SH-SY5Y (cell line): ENCODE measurements at regions not wholly inside any gene's neighbourhood (a gene's known extent, or its start where the extent isn't known, plus 50 kb on each side); places are given as distances from the start of the nearest gene placed in this dataset.

Experiments used
- GATA2 ChIP-seq: IDR thresholded peaks from 2 replicates; pipeline ENCODE4 v1.6.1; 2011; ENCODE audit warnings: mild to moderate bottlenecking, low read depth, low read length
- GATA3 ChIP-seq: IDR thresholded peaks from 2 replicates; pipeline ENCODE4 v1.6.1; 2011; ENCODE audit warnings: low read depth, mild to moderate bottlenecking, low read length, moderate library complexity

DNA sequence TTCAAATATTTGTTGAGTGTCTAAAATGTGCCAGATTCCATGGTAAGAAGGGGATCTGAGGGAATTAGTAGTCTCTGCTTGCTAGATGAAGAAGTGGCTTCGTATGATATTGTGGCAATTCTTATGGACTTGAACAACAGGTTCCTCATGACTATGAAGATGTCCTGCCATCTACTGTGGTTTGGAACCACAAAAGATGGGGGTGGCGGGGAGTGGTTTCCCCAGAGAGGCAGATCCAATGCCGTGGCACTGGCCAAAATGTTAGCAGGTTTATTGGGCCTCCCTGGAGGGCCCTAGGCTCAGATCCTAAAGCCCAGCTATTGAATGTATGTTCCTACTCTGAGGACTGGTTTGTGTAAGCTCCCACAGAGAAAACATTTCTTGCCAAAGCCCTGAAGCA, 120.8 kb downstream of the RGS2 start:
- no peak for TF ChIP-seq GATA3
- TF ChIP-seq GATA2, result no peak

DNA sequence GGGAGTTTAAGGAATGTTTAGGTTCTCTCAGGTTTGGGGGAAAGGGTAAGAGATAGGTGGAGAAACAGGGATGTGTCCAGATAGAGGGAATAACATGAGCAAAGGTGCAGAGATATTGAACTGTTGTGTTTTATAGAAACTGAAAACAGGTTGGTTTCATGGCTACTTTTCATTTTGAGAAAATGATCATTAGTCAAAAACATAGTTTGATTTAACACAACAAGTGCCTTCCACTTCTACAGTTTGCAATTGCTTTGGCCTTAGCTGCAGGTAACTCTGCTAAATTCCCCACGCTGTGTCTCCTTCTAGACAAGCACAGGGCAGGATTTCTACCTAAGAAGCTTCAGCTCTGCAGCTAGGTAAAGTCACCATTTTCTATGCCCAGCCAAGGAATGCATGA, 124.9 kb downstream of the RGS2 start:
- TF ChIP-seq GATA3 (no peak), GATA2 (no peak)

DNA sequence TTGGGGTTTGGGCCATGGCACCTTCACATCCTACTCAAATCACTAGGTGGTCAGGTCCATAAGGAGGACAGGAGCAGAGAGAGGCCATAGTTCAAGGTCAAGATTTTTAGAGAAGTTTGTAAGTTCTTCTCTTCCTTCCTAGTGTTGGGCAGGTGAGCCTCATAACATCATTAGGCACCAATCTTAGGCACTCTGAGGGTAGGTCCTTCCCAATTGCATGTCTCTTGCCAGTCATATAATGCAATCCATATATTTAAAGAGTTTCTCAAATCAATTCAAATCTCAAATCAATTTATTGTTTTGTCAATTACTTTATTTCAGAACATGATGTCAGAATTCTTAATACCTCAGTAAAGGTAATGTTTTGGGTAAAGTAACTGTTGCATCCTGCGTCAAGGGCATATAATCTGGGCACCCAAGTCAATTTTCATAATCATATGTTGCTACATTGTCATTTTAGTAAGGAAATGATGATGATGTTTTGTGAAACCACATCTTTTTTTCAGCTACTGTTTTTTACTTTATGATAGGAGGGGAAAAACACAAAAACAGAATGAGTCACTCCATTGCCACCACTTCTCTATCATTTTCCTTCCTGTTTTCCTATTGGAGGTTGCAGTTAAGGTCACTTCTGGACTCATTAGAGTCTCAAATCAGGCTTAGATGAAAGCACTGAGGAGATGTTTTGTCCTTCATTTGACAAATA, 122.7 kb downstream of the UCHL5 start:
- no peak for TF ChIP-seq GATA2
- no peak for TF ChIP-seq GATA3

DNA sequence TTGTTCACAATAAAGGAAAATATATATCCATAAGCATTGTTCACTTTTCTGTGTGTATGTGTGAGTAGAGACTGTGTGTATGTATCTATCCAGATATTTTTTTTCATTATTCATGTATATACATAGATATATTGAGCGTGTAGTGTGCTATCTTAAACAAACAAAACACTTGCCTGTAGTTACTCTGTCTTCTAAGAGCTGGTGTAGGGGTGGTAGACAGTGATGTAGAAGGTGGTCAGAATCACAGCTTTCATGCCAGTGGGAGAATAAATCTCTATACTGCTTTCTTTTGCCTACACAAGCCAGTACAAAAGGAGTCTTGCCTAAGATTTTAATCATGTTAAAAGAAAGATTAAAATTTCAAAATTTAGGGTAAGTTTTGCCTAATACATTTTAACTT, 122.0 kb downstream of the UCHL5 start:
- TF ChIP-seq GATA2 (no peak), GATA3 (no peak)

DNA sequence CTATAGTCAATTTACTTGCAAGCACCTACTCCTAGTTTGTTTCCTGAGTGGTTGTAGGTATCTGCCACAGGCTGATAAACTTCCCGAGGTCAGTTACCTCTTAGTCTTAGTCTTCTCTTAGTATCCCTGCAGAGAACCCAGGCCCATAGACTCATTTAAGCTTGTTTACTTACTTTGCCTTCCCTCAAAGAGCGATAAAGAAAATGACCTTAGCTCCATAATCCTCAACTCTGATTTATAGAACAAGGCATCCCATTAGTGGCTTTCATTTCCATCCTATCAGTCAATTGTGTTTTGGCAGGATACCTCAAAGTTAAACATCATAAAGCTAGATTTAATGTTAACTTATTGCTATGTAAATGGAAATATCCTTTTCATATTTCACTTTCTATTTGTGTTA, 119.7 kb downstream of the UCHL5 start:
- no peak for TF ChIP-seq GATA3
- no peak for TF ChIP-seq GATA2

DNA sequence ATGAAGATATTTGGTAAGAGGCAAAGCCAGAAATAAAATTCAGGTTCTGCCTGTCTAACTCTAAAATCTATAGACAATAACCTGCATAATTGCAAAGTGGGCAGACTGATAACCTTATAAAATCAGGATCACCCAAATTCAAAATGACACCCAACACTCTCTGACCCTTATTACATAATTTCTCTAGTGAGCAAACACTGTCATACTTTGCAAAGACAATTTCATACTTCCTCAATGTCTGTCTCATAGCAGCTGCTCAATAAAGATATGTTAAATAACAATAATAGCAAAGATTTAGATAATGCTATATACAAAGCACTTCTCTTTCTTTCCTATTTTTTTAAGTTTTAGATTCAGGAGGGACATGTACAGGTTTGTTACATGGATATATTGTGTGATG, 118.5 kb downstream of the UCHL5 start:
- TF ChIP-seq GATA3, result no peak
- no peak for TF ChIP-seq GATA2

DNA sequence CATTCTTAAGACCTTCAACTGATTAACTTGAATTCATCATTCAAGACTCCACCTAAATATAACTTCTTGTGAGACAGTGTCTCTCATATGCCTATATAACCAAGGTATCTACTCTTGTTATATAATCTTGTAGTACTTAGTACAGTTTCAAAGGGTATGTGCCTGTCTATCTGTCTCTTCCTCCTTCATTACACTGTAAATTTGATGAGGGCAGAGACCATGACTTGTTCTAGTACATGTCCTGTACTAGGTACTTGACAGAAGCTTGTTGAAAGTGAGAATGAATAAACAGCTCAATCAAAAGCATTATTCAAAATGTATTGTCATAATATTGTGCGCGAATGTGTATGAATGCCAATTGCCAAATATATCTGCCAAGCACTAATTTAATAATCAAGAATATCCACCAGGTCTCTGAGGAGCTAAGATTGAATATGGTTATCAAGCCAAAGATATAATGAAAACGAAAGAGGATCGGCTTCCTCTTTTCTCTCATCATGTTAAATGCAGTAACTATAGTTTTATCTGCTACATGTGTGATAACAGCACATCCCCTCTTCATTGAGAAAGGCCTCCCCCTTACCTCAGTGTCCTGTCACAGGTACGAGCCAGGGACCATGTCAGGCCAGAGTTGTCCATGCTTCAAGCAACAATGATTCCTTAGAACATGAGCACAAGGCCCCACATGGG, 117.3 kb downstream of the UCHL5 start:
- TF ChIP-seq GATA2, result no peak
- TF ChIP-seq GATA3, result no peak

DNA sequence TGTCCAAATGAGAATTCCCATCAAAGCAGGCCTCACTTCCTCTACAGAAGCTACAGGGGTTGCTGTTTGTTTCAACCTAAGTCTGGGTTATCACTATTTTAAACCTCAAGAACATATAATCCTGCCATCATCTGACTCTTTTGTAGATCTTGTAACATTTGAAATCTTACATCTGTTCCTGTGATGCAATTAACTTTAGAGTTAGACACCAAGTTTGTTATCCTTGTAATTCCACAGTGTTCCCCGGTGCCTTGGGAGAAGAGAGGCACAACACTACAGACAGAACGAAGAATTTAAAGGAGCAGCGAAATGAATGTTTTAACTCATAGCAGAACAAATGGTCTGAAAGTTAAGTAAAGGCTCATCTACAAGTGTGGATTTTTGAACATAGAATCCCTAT, 116.1 kb downstream of the UCHL5 start:
- TF ChIP-seq GATA2 (no peak), GATA3 (no peak)

DNA sequence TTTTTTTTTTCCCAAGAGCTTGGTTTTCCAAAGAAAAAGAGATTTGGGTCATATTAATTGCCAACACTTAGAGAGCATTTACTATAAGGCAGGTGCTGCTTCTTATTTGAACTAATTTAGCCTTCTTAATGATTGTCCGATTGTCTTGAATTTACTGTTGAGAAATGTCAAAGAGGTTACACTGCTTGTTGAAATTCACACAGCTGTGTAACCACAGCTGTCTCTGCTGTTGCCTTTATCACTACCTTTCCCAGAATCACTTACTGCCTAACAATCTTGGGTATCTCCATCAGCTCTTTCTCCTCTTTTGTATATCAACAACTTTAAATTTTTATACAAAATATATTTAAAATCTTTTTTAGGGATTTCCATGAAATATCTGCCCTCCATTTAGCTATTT, 115.6 kb downstream of the UCHL5 start:
- no peak for TF ChIP-seq GATA3
- TF ChIP-seq GATA2, result no peak

DNA sequence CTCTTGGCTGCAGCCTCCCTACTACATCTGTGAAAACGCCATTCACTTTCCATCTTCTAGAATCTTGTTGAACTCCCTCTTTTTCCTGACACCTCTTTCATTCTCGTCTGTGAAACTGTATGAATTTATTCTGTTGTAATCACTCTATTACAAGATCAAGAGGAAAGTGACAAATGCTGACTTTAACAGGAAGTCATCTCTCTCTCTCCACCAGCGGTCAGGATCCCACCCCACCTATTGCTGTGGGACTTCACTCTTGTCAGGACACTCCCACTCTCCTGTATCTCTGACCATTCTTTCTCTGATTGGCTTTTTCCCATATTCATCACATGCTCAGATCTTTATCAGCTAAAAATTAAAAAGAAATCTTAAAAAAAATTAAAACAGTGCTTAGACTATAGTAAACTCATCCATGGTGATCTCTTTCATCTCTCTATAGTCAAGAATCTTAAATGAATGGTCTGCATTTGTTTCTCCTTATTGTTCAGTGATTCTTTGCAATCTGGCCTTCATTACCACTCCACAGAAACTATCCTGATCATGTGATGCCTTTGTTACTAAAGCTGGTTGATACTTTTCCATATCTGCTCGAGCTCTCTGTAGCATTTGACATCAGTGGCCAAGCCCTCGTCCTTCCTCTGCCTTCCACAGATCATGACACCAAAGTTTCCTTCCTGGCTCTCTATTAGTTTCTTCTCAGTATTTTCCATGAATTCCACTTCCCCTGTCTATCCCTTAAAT, 113.6 kb downstream of the UCHL5 start:
- TF ChIP-seq GATA2, result no peak
- no peak for TF ChIP-seq GATA3

DNA sequence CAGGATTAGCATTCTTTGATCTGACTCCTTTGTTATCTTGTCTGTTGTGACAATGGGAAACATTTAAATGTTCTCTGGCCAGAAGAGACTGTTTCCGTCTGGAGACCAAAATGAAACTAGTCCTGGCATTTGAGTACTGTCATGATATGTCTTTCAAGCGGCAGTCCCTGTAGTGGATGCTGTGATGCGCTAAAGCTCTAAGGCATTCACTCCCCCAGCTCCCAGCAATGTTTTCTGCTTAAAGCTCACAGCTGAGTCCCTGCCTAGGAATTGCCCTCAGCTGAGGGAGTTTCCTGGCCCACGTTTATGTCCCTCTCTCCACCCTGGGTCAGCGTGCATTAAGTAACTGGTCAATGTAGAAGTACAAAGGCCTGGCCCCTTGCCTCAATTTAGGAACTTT, 109.4 kb downstream of the UCHL5 start:
- no peak for TF ChIP-seq GATA3
- no peak for TF ChIP-seq GATA2

DNA sequence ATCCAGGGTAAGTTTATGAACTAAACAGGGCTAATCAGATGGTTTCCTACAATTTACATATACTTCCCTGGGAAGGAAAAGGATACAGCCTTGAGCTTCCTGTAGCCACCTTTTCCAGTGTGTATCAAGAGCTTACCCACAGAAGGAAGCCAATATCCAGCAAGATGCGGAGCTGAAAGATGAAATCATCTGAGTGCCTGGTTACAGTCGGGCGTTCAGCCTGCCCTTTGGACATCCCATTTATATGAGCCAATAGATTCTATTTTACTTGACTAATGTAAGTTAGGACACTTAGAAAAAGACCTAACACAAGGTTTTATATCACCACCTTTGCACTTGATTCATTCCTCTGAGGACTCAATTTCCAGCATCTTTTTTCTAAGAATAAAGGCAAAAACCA, 108.2 kb downstream of the UCHL5 start:
- no peak for TF ChIP-seq GATA3
- TF ChIP-seq GATA2, result no peak

DNA sequence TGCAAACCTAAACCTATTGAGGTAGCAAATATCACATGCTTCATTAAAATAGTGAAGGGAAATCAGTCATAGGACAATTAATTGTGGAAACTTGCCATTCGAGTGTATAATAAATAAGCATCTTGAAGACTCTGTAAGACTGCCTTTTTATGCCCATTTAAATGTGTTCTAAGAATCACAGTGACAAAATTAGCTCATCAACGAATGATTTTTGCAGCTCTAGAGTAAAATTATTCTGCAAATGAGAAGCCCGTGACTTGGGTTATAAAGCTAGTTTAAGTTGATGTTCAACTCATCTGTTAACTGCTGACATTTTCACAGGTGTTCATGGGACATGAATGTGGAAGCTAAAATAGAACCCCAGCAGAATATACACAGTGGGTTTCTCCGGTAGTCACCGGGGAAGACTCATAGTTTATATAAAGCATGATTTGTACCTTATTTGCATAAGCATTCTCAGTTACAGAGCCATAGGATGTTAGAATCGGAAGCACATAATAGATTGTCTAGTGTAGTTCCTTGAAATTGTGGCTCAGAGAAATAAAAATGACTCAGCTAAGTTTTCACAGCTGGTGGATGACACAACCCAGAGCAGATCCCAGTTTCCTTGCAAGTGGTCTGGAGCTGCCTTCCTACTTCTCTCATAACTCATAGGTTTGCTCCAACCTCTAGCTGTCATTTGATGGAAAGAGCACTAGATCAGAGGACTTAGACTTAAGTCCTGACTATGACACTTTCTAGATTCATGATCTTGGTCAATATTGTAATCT, 107.3 kb downstream of the UCHL5 start:
- no peak for TF ChIP-seq GATA3
- TF ChIP-seq GATA2, result no peak

DNA sequence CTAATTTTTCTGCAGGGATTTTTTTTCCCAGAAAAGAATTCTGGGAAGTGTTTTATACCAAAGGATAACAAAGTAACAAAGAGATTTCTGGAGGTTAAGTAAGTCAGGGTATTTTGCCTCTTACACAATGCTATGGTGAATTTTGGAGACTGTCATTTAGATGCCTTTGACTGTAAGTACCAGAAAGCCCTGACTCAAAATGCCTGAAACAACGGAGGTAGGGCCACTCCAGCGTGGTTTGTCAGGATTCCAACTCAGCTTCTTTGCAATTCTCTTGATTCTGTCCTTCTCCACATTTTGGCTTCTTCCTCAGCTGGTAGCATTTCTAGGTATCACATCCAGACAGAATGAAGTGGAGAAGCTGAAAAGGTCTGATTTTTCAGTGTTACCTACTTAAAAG, 106.5 kb downstream of the UCHL5 start:
- TF ChIP-seq GATA3 (no peak), GATA2 (no peak)

DNA sequence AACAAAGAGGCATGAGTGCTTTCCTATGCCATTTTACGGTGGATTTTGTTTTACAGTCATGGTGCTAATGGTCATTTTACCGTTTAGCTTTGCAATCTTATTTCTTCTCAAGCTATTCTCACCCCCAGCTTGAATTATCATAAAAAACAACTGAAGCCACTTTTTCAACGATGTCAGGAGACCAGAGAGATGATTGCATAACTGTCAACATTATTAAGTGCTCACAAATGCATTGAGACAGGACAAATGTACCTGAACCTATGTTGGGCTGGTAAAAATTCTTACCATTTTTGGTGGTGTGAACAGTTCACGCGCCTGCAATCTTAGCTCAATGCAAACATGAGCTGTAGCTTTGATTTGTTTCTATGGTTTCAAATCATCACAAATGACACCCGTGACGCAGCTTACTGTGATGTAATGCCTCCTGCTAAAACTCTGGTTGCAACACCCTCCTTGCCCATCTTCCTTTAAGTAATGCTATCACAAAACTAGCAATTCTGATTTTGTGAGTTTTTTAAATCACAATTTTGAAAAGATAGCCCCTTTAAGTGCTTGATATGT, 104.4 kb downstream of the UCHL5 start:
- no peak for TF ChIP-seq GATA3
- no peak for TF ChIP-seq GATA2
